Colonic mucosa (tissue), 4 donors: ENCODE measurements at regions not wholly inside any gene's neighbourhood (a gene's known extent, or its start where the extent isn't known, plus 50 kb on each side); places are given as distances from the start of the nearest gene placed in this dataset.
"Not testable (repeated sequence)": the region's sequence is repeated elsewhere in the genome, so short reads cannot be mapped to it uniquely, and the experiment has no call there.

Experiments used
- DNase-seq: peaks from one replicate; pipeline ENCODE4 v3.0.0-alpha.2; 2020
- H3K27ac ChIP-seq: fragments of 200-600 bp; one replicate; pipeline ENCODE4 v1.8.0; 2021
- H3K27me3 ChIP-seq: fragments of 200-600 bp; one replicate; pipeline ENCODE4 v1.8.0; 2021
- H3K36me3 ChIP-seq: fragments of 200-600 bp; one replicate; pipeline ENCODE4 v1.8.0; 2021
- H3K4me1 ChIP-seq: fragments of 200-600 bp; one replicate; pipeline ENCODE4 v1.8.0; 2021; ENCODE audit warnings: mild to moderate bottlenecking
- H3K4me3 ChIP-seq: fragments of 200-600 bp; one replicate; pipeline ENCODE4 v1.8.0; 2021
- H3K9ac ChIP-seq, 2 donors: one replicate each; pipeline ENCODE4 v1.7.0; 2013; ENCODE audit warnings: control low read depth in 2 of 2, low read depth in 2 of 2, low read length in 2 of 2
- H3K9me3 ChIP-seq: fragments of 200-600 bp; one replicate; pipeline ENCODE4 v1.8.0; 2021
- intact Hi-C: fragments of 100-400 bp; cut with DNase I; formaldehyde crosslinking; loops from one replicate; pipeline ENCODE4 v1.14.1; 2022
- TF ChIP-seq, protein P1 (sequence below): fragments of 200-600 bp; IDR thresholded peaks from one replicate; pipeline ENCODE4 v1.8.0; 2022; ENCODE audit warnings: antibody characterized with exemption, mild to moderate bottlenecking
- donor health status: healthy.
- donor health status: DM: no; HTN: no; CAD: no.
- donor health status: DM: no; HTN: no; CAD: no.

- no peak overlapping the region for H3K27ac ChIP-seq
- H3K9me3 ChIP-seq = no peaks in the 10 kb centered on the region
- intact Hi-C loops = no loop called here
- no peak overlapping the region for H3K9ac ChIP-seq
- no peak overlapping the region for H3K4me3 ChIP-seq
- no peaks in the 10 kb centered on the region for H3K36me3 ChIP-seq
- no peak for DNase-seq
- TF ChIP-seq, protein P1, sequence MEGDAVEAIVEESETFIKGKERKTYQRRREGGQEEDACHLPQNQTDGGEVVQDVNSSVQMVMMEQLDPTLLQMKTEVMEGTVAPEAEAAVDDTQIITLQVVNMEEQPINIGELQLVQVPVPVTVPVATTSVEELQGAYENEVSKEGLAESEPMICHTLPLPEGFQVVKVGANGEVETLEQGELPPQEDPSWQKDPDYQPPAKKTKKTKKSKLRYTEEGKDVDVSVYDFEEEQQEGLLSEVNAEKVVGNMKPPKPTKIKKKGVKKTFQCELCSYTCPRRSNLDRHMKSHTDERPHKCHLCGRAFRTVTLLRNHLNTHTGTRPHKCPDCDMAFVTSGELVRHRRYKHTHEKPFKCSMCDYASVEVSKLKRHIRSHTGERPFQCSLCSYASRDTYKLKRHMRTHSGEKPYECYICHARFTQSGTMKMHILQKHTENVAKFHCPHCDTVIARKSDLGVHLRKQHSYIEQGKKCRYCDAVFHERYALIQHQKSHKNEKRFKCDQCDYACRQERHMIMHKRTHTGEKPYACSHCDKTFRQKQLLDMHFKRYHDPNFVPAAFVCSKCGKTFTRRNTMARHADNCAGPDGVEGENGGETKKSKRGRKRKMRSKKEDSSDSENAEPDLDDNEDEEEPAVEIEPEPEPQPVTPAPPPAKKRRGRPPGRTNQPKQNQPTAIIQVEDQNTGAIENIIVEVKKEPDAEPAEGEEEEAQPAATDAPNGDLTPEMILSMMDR = no peak
- no peaks in the 10 kb centered on the region for H3K4me1 ChIP-seq
- no peaks in the 10 kb centered on the region for H3K27me3 ChIP-seq
These were observed 103.1 kb upstream of the SULF2 start for GRCh38 chr20:47888351-47888750.

DNA sequence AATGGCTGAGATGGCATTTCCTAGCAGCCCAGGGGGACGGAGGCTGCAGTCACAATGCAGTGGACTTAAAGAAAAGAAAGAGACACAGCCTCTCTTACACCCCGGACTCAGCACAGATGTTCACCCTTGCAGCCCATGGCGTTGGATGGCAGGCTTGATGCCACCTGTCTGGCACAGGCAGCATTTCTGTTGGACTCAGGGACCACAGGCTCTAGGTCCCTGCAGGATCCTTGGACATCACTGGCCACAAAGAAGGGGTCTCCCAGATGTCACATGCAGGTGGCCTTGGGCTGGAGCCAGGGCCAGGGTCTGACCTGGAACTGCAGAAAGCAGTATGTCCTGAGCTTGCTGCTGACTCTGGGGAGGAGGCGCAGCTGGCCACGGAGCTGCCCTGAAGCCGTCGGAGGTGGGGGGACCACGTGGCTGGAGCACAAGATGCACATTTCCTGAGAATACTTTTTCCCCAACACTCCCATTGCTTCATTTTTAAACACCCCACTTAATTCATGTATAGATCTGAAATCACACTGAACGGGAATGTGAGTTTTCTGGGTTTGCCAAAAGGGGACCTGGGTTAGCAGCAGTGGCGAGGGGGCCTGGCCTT is 102.3 kb upstream of the SULF2 start:
- Histone ChIP-seq H3K9ac (no peak overlapping the region), H3K4me1 (no peaks in the 10 kb centered on the region), H3K36me3 (no peaks in the 10 kb centered on the region), H3K27ac (no peak overlapping the region), H3K4me3 (no peak overlapping the region), H3K9me3 (no peaks in the 10 kb centered on the region), H3K27me3 (no peaks in the 10 kb centered on the region)
- DNase-seq = no peak
- intact Hi-C loops = no loop called here
- TF ChIP-seq, protein P1 = no peak

- Histone ChIP-seq H3K27ac (no peak overlapping the region), H3K9ac (no peak overlapping the region), H3K27me3 (no peaks in the 10 kb centered on the region), H3K9me3 (no peaks in the 10 kb centered on the region), H3K4me1 (no peaks in the 10 kb centered on the region), H3K4me3 (no peak overlapping the region), H3K36me3 (no peaks in the 10 kb centered on the region)
- intact Hi-C loops = no loop called here
- no peak for DNase-seq
- TF ChIP-seq, protein P1 = no peak
These were observed 101.8 kb upstream of the SULF2 start for GRCh38 chr20:47887064-47887463.

DNA sequence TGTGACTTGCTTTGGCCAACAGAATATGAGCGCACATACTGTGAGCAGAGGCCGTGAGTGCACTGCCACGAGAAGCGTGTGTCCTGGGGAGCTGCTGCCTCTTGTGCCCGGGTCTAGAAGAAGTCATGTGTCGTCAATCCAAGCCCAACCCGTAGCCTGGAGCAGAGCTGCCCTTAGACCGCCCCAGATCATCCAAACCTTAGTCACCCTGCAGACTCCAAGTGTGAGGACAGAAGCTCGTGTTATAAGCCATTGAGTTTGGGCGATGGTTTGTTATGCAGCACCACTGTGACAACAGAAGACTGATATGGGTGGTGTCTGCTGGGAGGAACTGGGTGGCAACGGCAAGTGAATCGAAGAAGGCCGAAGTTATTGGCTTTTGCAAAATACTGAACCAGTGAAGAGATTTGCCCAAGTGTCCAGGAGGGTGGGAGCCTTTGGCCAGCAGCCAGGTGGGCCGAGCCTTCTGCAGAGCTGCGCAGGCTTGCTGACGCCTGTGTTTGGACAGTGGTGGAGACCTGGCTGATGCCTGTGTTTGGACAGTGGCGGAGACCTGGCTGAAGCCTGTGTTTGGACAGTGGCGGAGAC is 101.3 kb upstream of the SULF2 start:
- no peak overlapping the region for H3K4me3 ChIP-seq
- no peaks in the 10 kb centered on the region for H3K4me1 ChIP-seq
- H3K9ac ChIP-seq = no peak overlapping the region
- DNase-seq = no peak
- H3K9me3 ChIP-seq = no peaks in the 10 kb centered on the region
- intact Hi-C loops = no loop called here
- TF ChIP-seq, protein P1 = no peak
- H3K27ac ChIP-seq = no peak overlapping the region
- H3K36me3 ChIP-seq = no peaks in the 10 kb centered on the region
- H3K27me3 ChIP-seq = no peaks in the 10 kb centered on the region

DNA sequence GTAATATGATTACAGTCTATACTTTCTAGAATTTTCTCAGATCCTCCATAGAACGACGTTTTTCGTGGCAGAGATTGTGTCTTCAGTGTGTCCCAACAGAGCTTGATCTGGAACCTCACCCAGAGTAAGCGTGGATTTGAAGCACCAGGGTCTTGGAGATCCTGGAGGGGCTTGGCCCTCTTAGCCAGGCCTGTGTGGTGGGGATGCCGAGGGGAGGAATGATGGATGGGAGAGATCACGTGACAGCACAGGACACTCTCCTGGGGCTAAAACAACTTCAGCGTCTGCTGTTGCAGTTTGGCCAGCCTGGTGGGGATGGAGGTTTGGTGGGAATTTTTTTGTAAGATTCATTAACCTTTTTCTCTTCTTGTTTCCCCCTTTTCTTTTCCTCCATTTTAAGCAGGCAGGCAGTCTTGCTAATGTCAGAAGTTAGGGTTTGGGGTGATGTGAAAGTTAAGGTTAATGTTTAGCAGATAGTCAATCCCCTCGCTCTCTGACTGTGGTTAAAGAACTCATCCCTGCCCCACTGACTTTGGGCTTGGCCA is 100.7 kb upstream of the SULF2 start:
- Histone ChIP-seq H3K27ac (no peak overlapping the region), H3K4me3 (no peak overlapping the region), H3K9me3 (no peaks in the 10 kb centered on the region), H3K36me3 (no peaks in the 10 kb centered on the region), H3K4me1 (no peaks in the 10 kb centered on the region), H3K9ac (no peak overlapping the region), H3K27me3 (no peaks in the 10 kb centered on the region)
- intact Hi-C loops = no loop called here
- TF ChIP-seq, protein P1 = no peak
- no peak for DNase-seq

DNA sequence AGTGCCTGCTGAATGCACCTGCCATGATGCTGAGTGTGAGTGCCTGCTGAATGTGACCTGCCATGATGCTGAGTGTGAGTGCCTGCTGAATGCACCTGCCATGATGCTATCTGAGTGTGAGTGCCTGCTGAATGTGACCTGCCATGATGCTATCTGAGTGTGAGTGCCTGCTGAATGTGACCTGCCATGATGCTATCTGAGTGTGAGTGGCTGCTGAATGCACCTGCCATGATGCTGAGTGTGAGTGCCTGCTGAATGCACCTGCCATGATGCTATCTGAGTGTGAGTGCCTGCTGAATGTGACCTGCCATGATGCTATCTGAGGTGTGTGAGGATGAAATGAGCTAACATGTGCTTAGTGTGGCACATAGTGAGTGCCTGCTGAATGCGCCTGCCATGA is 98.7 kb upstream of the SULF2 start:
- H3K27me3 ChIP-seq, H3K4me3 ChIP-seq, DNase-seq, H3K9me3 ChIP-seq, H3K36me3 ChIP-seq, H3K9ac ChIP-seq, intact Hi-C loops, H3K27ac ChIP-seq, H3K4me1 ChIP-seq: not testable (repeated sequence)
